Kidney glomerular epithelial cell (primary cell): ENCODE measurements at regions not wholly inside any gene's neighbourhood (a gene's known extent, or its start where the extent isn't known, plus 50 kb on each side); places are given as distances from the start of the nearest gene placed in this dataset.
A peak's percentile ranks its signal among the peaks of the same experiment; 100 is the strongest.

ENCODE experiments used
- DNase-seq: peaks from one replicate; lab custom pipeline; 2025; lab: John Stamatoyannopoulos, UW

DNA sequence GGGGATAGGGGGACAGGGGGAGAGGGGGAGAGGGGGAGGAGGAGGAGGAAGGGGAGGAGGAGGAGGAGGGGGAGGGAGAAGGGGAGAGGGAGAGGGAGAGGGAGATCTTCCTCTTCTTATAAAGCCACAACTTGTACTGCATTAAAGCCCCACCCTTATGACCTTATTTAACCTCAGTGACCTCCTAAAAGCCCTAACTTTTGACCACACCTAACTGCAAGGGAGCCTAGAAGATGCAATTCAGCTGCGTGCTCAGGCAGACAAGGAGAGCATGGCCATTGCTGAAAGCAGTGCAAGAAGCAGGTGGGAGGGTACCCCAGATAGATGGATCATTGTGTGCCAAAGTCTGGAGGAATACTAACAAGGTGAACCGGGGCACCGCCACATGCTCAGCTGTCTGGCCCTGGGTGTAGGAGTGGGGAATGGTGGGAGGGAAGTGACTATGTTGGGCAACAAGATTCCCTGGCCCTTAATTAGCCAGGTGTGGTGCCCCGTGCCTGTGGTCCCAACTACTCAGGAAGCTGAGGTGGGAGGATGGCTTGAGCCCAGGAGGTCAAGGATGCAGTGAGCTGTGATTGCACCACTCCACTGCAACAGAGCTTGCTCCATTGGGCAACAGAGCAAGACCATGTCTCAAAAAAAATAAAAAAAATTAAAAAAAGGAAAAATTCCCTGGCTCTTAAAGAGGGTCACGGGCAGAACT, 125.4 kb upstream of the BOD1 start:
- DNase-seq, result peak; percentile 50

- peak; percentile 50 for DNase-seq
Measured at GRCh38 chr5:173742432-173742816, 126.0 kb upstream of the BOD1 start.

DNA sequence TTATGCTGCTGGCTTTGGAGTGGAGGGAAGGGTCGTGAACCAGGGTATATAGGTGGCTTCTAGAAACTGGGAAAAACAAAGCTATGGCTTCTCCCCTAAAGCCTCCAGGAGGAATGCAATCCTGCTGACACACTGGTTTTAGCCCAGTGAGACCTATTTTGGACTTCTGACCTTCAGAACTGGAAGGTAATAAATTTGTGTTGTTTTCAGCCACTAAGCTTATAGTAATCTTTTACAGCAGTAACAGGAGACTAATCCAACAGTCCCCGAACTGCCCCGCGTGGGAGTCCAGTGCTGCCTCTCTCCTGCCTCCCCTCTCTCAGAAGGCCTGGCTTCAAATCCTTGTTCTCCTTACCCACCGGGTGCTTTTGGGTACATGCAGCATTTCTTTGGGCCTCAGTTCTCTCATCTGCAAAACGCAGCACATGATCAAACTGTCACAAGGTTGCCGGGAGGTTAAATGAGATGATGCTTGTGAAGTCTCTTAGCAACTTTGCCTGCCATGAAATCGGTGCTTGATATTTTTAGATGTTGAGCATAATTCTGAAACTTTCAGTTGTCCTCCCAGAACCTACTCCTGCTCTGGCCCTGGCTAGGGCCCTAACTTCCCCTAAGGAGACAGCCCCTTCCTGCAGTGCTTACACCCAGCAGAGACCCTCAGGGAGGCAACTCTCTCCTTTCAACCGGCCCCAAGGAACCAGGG, 127.3 kb upstream of the BOD1 start:
- no peak for DNase-seq

DNA sequence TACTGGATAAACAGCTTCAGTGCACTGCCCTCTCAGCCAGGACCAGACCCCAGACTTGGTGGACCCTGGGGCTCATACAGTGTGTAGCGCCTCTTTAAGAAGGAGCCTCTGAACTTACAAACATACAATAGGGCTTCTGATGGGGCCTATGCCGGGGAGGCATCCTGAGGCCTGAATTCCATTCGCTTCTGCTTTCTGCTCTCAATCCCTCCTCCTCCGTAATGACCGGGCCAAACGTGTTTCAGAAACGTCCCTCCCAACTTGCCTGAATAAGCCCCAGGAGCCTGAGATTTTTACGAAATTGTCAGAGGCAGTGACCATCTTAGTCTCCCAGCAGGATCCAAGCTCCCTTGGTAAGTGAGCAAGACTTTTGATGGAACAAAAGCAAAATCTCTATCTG, 128.1 kb upstream of the BOD1 start:
- DNase-seq, result no peak

DNA sequence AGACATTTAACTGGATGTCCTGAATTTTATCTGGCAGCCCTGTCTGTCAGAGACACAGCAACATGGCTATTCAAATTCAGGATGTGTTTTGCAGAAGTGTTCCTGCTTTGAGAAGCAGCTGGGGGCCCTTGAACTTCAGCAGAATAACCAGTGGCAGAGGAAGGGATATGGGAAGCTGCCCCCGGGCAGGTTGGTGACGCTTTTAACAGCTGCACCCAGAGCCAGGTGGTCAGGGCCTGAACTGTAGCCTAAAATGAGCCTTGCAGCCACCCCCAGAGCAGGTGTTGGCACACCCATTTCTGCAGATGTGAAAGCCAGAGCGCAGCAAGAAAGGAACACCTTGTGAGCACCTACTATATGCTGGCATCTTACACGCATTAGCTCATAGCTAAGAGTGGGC, 128.7 kb upstream of the BOD1 start:
- DNase-seq, result no peak

GRCh38 chr5:173745557-173745956, 129.1 kb upstream of the BOD1 start:
- DNase-seq, result no peak

GRCh38 chr5:173746047-173746646, 129.7 kb upstream of the BOD1 start:
- peak; percentile 19 for DNase-seq

DNA sequence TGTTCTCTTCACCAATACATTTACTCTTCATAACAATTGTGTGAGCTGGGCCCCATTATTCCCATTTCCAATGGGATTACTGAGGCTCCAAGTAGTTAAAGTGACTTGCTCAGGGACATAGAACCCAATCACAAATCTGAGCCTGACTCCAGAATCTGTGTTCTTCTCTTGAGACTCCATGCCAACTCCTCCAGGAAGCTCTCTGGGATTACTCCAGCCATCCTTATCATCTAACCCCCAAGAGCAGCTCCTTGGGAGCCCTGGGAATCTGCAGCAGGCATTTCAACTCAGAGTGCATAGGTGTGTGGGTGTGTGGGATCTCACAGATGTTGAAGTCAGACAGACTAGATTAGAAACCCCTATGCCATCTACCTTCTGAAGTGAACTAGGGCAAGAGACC, 131.4 kb upstream of the BOD1 start:
- no peak for DNase-seq

DNA sequence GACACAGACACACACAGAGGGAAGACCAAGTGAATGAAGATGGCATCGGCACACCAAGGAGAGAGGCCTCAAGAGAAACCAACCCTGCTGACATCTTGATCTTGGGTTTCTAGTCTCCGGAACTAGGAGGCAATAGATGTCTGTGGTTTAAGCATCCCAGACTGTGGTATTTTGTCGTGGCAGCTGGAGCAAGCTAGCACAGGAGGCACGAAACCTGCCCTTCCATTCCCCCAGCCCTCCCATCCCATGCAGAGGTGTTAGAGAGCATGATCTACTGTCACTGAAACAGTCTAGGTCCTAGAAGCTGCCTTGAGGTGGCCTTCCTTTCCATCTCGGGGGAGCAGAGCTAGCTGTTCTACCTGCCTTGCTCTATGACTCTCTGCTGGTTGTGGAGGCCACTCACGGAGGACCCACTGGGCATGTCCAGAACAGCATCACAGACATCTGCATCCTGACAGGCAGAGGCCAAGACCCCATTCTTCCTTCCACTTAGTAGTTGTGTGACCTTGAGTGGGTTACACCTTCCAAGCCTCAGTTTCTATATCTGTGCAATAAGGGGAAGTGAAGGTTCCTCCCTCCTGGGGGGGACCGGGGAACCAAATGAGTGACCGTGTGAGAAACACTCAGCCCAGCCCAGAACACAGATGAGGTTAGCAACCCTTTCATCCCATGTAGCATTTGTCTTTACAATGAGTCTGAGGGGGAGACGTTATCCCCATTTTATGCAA, 134.3 kb upstream of the BOD1 start:
- DNase-seq, result no peak

GRCh38 chr5:173751266-173751600, 134.8 kb upstream of the BOD1 start:
- no peak for DNase-seq

- DNase-seq, result no peak
Measured at GRCh38 chr5:173752653-173753052, 135.5 kb upstream of the CPEB4 start.

- no peak for DNase-seq
Measured at GRCh38 chr5:173753307-173754168, 134.6 kb upstream of the CPEB4 start.

GRCh38 chr5:173755319-173755718, 132.8 kb upstream of the CPEB4 start:
- DNase-seq, result no peak

GRCh38 chr5:173757403-173758209, 130.5 kb upstream of the CPEB4 start:
- no peak for DNase-seq

- DNase-seq, result no peak
Measured at GRCh38 chr5:173758676-173759075, 129.5 kb upstream of the CPEB4 start.

DNA sequence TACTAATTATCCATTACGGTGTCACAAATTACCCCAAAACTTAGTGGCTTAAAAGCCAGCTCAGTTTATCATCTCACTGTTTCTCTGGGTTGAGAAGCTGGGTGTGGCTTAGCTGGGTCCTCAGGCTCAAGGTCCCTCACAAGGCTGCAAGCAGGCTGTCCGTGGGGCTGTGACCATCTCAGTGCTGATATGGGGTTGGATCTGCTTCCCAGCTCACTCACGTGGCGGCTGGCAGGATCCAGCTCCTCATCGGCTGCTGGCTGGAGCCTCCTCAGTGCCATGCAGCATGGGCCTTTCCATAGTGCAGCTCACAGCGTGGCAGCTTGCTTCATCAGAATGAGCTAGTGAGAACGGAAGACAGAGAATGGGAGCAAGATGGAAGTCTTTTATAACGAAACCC, 128.5 kb upstream of the CPEB4 start:
- no peak for DNase-seq

GRCh38 chr5:173760461-173761177, 127.5 kb upstream of the CPEB4 start:
- no peak for DNase-seq

GRCh38 chr5:173761178-173761513, 127.0 kb upstream of the CPEB4 start:
- DNase-seq, result no peak

- DNase-seq, result no peak
Measured at GRCh38 chr5:173762045-173762444, 126.1 kb upstream of the CPEB4 start.

GRCh38 chr5:173762930-173763329, 125.2 kb upstream of the CPEB4 start:
- peak; percentile 87 for DNase-seq

DNA sequence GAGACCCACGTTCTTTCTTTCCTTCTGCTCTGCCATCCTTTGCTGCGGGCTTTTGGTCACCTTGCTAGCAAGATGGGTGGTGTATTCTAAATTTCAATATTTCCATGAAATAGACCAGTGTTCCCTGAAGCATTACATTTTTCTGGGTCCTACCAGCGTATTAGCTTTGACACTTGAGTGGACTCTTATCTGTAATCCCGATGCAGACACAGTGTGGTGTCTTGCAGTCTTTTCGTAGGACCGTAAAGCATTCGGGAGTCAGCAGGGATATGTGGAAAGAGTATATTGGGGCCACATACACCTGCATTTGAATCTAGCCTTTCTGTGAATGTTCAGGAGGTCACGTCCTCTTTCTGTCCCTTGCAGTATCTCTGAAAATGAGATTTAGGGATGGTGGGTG, 124.7 kb upstream of the CPEB4 start:
- DNase-seq, result no peak
